DMS 273 treated with DMSO at 0.1 percent for 48 hours (cell line): ENCODE measurements at regions not wholly inside any gene's neighbourhood (a gene's known extent, or its start where the extent isn't known, plus 50 kb on each side); places are given as distances from the start of the nearest gene placed in this dataset.
A peak's percentile ranks its signal among the peaks of the same experiment; 100 is the strongest.
"Not testable (repeated sequence)": the region's sequence is repeated elsewhere in the genome, so short reads cannot be mapped to it uniquely, and the experiment has no call there.

ENCODE experiments used
- DNase-seq: peaks from one replicate; lab custom pipeline; 2025; lab: John Stamatoyannopoulos, UW

DNA sequence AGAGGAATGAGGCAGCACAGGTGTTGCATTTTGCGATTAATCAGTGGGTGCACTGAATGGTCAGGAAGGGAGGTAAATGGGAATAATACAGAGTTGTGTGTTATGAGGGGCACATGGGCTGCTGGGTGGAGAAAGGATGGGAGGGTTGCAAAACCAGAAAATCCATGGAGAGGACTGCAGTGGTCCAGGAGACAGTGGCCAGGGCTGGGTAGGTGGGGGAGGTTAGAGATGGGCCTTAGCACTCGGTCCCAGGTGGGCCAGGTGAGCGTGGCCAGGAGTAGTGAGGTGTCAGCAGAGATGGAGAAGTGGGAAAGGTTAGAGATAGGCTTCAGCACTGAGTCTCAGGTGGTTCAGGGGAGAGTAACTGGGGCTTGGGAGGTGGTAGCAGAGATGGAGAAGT lies 399.1 kb upstream of the LARGE1 start:
- DNase-seq, result no peak

DNA sequence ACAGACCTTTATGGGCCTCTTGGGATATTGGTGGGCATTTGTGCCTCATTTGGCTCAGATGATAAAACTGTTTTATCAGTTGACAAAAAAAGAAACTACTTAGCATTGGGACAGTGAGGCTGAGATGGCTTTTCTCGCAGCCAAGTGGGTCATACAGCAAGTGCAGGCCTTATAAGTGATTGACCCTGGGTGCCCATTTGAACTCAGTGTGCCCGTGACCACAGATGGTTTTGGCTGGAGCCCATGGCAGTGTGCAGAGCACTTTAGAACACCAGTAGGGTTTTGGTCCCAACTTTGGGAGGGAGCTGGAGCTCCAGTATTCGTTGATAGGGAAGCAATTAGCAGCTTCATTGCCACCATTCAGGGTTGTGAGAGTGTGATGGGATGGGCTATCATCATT lies 404.5 kb upstream of the LARGE1 start:
- no peak for DNase-seq

DNA sequence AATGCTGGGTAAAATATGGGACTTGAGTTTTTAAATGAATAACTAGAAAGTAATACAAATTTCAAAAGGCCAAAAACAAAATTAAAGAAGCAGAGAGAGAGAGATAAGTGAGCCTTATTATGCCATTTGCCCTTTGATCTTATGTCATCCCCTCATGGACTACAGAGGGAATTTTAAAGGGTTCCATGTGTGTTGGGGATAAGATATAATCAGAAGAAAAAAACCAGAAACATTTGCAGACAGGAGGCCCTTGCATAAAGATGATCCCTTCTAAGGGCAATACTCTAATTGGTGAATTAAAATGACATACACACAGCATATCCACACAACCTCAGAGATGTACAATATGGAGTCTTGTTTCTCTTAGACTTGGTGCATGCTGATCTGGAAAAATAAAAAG lies 406.6 kb upstream of the LARGE1 start:
- no peak for DNase-seq

DNA sequence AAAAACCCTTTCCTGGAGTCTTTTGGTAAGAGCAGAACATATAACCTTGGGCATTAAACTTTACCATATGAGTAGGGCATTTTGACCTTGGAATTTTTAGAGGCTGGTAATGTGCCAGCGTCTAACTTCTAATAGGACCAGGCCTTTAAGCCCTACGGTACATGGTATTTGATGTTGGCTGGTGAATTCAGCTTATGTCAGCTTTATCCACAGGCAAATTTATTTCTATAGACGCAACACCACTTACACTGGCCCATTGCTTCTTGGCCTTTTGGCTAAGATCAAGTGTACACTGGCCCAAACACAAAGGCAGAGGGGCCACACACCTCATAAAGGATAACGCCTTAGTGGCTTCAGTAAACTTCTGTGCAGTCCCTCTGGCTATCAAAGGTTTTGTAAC lies 410.2 kb upstream of the LARGE1 start:
- no peak for DNase-seq

DNA sequence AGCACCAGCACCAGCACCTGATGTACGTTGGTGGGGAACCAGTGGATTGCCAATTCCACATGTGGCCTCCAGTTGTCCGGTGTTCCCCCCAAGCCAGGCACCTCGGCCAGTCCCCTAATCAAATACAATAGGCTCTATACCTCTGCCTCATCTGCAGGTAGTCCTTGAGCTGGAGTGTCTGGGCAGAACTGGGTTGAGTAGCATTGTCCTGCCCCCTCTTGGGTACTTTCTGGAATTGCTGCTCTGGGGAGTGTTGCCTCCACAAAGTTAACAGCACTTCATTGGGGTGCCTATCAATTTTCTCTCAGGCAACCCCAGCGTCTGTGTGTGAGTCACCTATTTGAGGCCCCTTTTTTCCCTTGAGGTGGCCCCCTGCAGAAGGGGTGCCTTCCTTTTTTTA lies 413.0 kb upstream of the LARGE1 start:
- DNase-seq, result no peak

DNA sequence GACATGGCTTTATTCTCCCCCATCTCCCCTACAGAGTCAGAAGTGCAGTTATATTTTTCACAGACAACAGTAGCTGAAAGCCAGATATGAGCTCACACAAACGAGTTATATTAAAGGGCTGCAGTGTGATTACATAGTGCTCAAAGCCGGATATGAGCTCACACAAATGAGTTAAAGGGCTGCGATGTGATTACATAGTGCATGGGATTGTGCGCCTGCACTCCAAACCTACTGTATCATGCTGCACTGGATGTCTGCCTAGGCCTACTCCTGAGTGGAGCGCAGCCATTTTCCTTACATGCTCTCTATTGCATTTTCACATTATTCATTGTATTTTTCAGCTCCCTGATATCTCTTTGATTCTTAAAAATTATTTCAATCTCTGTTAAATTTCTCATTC lies 414.6 kb upstream of the LARGE1 start:
- DNase-seq, result no peak

DNA sequence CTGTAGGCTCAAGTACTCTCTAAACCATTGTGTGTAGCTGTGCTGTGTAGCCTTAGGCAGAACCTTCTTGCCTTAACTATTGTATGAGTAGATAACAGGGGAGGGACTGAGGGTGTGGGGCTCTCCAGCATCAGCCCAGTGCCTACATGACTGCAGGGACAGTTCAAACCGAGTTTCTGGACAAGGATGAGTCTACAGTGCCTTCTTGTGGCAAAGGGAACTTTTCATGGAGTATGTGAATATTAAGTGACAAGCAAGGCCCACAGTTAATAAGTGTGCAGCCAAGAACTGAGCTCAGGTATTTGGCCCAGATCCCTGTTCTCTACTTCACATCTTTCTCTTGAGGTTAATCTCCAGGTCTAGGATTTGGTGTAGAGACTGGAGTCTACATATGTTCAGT lies 424.4 kb upstream of the LARGE1 start:
- DNase-seq, result no peak

DNA sequence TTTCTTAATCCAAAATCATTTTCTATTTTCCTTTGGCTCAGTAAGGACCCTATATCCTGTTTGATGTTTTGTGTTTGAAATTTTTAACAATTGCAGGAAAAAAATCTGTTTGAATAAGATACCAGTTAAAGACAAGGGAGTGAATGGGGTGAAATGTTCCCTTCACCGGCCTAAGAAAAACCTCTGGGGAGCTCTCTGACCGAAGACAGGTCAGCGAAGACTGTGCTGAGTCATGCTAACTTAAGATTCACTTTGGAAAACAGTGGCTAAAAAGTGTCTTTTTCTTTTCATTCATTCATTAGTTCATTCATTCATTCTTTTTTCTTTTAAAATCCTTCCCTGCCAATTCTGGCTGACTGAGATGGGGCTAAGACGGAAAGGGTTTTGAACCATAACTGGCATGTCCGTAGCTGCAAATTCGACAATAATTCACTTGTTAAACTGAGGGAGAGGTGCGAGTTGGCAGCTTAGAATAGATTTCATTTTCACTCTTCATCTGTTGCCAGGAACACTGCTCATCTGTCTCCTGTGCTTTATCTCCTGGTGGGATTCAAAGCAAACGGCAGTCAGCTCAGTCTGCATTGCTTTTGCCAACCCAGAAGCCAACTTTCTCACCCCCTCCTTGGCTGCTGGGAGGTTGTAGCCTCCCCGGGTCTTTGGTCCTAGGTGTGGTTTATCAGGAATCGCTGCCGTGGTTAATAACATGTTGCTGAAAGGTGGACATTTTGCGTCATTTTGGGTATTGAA lies 434.0 kb upstream of the LARGE1 start:
- no peak for DNase-seq

DNA sequence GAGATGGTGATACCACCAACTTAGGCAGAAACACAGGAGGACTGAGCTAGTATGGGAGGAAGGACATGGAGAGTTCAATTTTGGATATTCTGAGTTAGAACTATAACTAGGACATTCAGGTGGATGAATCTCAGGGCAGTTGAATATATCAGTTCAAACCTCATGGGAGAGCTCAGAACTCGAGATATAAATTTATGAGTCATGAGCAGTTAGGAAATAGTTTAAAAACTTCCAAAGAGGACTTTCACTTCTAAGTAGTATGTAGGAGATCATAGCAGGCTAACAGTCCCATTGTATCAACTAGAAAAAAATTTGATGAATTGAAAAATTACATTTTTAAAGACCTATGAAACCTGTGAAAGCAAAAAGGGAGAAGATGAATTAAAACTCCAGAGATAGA lies 436.2 kb upstream of the LARGE1 start:
- DNase-seq, result no peak

DNA sequence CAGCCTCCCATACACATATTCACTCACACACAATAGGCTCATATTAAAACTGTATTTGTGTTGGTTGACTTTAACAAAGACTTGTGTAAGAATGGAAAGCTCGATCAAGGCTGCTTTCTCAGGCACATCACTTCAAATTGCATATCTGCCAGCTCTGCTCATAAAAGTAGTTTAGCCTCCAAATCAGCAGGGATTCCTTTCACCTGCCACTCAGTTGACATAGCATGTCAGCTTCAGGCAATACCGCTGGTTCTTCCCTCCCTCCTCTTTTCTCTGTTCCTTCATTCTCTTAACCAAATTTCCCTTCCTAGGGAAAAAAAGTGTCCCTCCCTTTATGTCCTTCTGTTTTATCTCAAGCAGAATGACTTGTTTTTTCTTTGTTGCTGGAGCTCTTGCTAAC lies 450.4 kb upstream of the LARGE1 start:
- no peak for DNase-seq

DNA sequence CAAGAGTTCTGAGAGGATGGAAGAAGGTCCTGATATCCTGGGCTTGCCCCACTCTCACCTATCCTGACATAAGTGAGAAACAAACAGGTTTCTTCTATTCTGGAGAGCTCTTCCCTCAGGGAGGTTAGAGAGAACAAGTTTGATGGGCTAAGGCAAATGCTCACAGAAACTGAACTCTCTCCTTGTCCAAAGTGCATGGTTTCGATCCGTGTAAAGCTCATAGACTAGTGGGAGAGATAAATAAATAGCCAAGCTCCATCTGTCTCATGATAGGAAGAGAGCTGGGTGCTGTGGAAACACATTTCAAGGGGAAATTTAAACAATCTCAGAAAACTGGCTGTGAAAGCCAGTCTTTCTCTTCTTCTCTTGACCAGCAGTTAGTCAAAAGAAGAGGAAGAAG lies 459.5 kb upstream of the LARGE1 start:
- DNase-seq, result no peak

DNA sequence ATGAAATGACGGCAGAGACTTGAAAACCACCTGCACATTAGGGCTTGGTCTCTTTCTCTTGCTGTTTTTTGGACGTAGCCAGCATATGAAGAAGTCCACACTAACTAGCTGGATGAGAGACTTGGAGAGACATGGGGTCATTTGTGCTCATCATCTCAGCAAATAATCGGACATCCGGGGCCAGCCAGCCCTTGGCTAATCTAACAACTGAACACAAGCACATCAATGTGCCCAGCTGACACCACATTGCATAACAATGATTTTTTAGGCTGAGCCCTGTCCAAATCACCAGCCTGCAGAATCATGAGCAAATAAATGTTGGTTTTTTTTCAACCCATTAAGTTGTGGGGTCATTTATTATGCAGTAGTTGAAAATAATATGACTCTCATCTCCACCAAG lies 460.3 kb upstream of the LARGE1 start:
- DNase-seq, result no peak

DNA sequence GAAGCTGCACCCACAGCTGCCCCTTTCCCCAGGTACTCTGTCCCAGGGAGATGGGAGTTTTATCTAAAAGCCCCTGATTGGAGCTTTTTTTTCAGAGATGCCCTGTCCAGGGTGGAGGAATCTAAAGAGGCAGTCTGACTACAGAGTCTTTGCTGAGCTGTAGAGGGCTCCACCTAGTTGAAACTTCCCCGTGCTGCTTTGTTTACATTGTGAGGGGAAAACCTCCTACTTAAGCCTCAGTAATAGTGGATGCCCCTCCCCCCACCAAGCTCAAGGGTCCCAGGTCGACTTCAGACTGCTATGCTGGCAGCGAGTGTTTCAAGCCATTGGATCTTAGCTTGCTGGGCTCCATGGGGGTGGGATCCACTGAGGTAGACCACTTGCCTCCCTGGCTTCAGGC lies 470.1 kb upstream of the LARGE1 start:
- DNase-seq, result no peak

DNA sequence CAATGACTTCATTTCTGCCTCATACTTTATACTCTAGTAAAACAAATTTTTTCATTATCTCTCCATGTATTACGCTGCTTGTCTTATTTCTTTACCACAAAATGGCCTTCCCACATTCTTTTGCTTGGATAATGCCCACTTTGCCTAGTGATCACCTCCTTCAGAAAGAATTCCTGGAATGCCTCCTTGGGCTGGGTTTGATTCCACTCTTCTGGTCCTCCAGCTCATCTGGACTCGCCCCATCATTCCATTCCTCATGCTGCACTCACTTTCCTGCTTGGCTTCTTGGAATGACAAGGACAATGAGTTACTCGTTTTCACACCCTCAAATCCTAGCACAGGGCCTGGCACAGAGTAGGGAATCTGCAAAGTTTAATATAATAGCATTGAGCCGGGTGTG lies 475.1 kb upstream of the LARGE1 start:
- no peak for DNase-seq

DNA sequence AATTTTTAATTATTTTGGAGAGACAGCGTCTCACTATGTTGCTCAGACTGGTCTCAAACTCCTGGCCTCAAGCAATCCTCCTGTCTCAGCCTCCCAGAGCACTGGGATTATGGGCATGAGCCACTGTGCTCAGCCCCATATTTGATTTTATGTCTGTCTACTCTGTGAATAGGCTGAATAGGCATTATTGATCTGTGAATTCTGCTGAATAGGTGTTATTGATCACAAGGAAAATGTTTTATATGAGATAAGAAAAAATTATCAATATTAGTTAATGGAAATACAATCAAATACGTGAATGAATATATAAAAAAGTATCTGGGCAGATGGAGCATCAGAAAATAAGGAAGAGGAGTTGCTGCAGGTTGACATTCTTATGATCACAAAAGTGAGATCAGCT lies 483.4 kb upstream of the LARGE1 start:
- no peak for DNase-seq

DNA sequence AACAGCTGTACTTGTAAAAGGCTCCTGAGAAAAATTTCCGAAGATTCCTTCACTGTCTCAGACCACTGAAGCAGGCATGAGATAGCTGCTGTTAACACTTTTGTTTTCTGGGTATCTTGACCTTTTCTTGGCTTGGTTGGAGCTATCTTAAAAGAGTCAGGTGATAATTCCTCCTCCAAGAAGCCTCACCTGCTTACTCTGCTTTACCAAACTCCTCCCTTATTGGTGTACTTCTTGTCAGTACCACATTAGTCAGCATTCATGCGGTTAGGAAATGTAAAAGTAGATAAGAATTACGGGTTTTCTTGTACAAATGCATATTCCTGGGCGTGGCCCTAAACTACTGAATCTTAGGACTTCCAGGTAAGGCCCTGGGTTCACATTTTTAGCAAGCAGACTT lies 489.8 kb upstream of the LARGE1 start:
- DNase-seq, result no peak

DNA sequence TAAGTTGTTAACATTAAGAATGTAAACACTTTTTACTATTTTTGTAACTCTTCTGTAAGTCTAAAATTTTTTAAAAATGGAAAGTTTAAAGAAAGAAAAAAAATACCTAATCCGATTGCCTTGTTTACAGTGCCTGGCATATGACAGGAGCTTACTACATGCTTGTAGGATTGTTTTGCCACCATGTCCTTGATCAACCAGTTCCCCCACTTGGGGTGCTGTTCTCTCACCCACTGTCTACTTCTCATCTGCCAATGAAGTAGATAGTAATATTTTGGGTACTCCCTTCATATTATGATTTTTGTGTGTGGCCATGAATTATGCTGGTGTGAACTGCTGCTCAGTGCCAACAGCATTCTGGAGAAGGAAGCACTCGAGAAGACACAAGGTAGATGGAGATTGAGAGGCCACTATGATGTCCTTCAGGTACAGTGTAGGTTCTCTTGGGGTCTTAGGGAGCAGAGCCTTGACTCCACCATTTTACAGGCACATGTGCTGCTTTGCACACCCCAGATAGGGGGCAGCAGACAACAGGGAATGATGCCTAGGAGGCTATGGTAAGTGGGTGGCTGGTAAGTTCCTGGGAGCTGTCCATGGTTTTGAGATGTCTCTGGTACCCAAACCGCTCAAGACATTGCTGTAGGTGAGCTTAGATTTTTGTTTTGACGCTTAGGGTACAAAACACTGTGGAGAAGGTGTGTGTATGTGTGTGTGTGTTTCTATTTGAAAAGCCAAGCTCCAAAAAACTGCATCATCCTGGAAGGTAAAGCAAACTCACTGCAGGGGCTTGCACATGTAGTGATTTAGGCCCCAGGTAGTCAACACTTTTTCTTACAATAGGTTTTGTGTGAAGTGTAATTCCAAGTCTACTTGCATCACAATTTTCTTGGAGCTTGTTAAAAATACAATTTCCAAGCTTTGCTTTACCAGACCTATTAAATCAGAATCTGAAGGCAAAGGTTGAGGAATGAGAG lies 494.5 kb upstream of the LARGE1 start:
- DNase-seq, result peak; percentile 14

DNA sequence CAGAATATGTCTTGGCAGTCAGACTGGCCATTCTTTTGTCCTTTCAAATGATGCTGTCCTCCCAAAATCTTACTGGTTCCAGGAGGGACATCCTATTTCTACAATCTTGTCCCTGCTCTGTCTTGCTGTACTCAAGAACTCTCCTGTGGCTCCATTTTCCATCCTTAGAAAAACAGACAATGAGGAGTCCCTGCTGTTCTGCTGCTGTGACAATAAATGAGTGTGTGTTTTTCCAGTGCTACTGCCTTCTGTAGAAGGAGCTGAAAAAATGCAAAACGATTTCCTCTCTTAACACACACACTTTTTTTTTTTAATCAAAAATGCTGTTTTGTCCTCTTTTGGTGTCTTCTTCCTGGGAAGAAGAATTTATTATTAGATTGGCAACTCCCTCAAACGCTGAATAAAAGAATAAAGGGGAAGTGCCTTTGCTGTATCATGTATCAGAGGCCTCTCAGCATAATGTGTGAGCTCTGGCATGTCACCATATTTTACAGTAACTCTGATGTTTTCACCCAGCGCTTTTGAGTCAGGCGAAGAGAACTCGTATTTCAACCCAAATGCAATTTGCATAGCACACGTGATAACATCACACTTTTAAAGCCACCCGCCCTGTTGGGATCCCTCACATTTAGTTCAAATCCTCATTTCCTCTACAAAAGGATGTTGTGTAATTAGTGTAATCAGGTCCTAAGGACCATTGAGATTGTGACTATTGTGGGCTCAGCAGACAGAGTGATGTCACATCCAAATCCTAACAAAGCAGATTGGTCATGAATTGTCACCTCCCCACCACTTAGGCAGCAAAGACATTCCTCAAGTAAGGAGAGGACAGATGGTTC lies 496.0 kb upstream of the LARGE1 start:
- no peak for DNase-seq

DNA sequence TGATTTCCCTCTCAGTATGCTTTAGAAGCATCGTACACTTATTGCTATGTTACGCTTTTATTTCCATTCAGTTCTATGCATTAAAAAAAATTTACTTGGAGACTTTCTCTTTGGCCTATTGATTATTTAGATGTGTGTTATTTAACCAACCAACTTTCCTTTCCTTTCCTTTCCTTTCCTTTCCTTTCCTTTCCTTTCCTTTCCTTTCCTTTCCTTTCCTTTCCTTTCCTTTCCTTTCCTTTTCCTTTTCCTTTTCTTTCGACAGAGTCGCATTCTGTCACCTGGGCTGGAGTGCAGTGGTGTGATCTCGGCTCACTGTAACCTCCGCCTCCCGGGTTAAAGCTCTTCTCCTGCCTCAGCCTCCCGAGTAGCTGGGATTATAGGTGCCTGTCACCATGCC lies 502.7 kb upstream of the LARGE1 start:
- not testable (repeated sequence) for DNase-seq

DNA sequence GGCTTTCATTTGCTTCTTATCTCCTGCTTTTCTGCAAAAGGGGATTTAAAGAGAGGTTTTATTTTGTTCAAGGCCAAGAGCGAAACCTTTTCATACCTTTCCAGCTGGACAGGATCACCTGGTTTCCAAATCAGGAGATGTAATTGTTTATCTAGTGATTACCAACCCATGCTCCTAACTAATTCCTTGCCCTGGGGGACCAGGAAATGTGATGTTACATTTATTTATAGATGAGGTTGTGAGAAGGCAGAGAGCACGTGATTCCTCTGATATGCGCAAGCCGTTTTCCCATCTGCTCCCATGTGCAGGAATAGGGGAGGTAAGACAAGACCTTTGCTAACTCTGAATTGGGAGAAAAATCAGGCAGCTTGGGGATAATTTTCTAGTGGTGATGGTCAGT lies 507.2 kb upstream of the LARGE1 start:
- no peak for DNase-seq

DNA sequence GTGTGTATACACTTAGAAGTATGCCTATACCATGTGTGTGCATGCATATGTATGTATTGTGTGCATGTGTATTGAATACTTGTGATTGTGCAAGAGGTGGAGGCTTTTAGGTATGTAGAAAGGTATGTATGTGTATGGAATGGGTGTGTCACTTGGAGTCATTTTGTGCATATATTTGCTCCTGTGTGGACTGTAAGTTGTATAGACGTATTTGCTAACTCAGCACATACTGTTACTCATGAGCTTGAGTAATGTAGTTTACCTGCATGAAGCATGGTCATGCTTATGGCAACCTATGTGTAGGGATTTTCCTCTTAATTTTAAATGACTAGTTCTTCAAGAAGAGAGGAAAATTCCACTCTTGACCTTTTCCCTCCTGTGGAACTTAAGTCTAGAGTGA lies 507.6 kb upstream of the LARGE1 start:
- no peak for DNase-seq

DNA sequence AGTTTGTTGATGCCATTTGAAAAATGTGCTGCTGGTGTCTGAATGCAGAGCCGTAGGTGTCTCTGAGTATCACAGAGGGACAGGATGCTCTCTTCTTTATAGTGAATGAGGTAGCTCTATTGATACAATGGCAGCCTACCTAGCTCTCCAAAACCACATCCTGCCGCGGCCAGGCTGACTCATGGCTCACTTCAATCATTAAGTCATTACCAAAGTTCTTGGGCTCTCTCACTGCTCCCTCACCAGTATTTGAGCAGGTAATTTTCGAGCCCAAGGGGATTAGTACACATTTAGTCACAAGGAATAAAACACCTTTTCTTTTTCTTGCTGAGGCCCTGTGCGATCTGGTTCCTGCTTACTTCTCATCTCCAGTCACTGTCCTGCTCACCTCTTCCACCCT lies 509.0 kb upstream of the LARGE1 start:
- DNase-seq, result no peak

DNA sequence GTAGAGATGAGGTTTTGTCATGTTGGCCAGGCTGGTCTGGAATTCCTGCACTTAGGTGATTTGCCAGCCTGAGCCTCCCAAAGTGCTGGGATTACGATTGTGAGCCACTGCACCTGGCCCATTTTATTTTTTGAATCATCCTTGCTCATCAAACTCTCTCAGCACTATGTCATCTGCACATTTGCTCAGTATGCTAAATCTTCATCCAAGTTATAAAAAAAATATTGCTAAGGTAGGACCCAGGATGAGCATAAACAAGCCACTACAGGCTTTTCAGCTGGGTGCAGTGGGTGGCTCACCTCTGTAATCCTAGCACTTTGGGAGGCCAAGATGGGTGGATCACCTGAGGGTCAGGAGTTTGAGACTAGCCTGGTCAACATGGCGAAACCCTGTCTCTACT lies 510.1 kb upstream of the LARGE1 start:
- no peak for DNase-seq
